ENCODE measurements at regions not wholly inside any gene's neighbourhood (a gene's known extent, or its start where the extent isn't known, plus 50 kb on each side); places are given as distances from the start of the nearest gene placed in this dataset.
"Not testable (repeated sequence)": the region's sequence is repeated elsewhere in the genome, so short reads cannot be mapped to it uniquely, and the experiment has no call there.

DNA sequence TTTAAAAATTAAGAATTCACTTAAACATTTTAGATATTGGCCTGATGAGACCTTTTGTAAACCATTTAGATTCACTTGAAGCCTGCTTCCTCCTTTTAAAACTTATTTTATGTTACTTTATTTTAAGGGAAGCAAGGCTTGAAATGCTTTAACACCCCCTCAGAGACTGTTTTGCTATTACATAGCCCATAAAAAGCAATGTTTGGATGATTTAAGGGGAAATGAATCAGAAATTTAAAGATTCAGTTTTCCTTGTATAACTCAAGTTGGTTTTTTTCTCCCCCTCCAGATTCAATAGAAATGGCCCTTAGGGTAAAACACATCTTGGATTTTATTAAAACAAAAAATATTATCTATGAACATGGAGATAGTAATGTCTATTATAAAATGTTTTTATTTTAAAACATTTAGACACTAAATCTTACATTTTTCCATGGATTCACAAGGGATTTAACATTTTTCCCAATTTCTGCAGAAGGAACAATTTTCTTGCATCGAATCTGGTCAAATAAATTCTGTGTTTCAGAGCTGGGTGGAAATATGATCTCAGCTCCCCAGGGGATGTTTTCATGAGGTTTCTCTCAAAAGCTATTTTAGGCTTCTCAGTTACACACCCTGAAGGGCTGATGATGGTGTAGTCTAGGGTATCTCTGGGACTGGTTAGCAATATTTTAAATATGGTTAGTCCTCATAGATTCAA is 69.3 kb upstream of the WARS2 start:
- Histone ChIP-seq H3K4me3 (no peak overlapping the region), H3K9me3 (peaks cover 0 to 4% (median 0%) of the 10 kb centered on the region in 4 donors)
- 81 to 96% methylated on average over 1 of the region's 1 CpG for WGBS, 2 donors

DNA sequence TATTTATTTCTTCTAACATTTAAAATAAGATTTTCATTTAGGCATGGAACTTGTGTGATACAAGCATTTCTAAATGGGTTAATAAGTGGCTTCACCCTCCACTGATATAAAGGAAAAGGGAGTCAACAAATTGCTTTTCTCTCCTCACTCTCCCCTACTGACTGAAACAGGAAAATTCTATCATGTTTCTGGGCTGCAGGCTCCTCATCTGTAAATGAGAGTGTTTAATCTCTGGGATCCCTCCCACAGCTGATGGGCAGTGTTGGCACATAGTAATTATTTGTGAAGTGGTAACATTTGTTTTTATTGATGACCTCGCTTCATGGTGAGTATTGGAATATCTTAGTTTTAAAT is 69.8 kb upstream of the WARS2 start:
- DNase-seq, result no peak
- H3K4me1 ChIP-seq, result no peaks in the 10 kb centered on the region
- TF ChIP-seq, protein P1, sequence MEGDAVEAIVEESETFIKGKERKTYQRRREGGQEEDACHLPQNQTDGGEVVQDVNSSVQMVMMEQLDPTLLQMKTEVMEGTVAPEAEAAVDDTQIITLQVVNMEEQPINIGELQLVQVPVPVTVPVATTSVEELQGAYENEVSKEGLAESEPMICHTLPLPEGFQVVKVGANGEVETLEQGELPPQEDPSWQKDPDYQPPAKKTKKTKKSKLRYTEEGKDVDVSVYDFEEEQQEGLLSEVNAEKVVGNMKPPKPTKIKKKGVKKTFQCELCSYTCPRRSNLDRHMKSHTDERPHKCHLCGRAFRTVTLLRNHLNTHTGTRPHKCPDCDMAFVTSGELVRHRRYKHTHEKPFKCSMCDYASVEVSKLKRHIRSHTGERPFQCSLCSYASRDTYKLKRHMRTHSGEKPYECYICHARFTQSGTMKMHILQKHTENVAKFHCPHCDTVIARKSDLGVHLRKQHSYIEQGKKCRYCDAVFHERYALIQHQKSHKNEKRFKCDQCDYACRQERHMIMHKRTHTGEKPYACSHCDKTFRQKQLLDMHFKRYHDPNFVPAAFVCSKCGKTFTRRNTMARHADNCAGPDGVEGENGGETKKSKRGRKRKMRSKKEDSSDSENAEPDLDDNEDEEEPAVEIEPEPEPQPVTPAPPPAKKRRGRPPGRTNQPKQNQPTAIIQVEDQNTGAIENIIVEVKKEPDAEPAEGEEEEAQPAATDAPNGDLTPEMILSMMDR (IDR thresholded peaks at IDR 0.05), result no peak
- TF ChIP-seq POLR2AphosphoS5 (IDR thresholded peaks at IDR 0.05) (no peak), POLR2A (IDR thresholded peaks at IDR 0.05) (no peak), EP300 (IDR thresholded peaks at IDR 0.05) (no peak)
- no peaks in the 10 kb centered on the region for H3K27me3 ChIP-seq
- no peaks in the 10 kb centered on the region for H3K36me3 ChIP-seq
- peaks cover 0 to 4% (median 0%) of the 10 kb centered on the region in 4 donors for H3K9me3 ChIP-seq
- H3K4me3 ChIP-seq, result no peak overlapping the region
- WGBS, 2 donors, result 95 to 98% methylated on average over 1 of the region's 1 CpG
- intact Hi-C loops (cut with DNase I), result no loop called here
- no peak overlapping the region for H3K27ac ChIP-seq

More for the DNA sequence above, 69.3 kb upstream of the WARS2 start:
- Histone ChIP-seq H3K36me3 (no peaks in the 10 kb centered on the region), H3K4me1 (no peaks in the 10 kb centered on the region), H3K27ac (no peak overlapping the region), H3K27me3 (no peaks in the 10 kb centered on the region)
- no peak for DNase-seq
- no peak for TF ChIP-seq POLR2AphosphoS5 (IDR thresholded peaks at IDR 0.05)
- TF ChIP-seq EP300 (IDR thresholded peaks at IDR 0.05), result no peak
- no peak for TF ChIP-seq POLR2A (IDR thresholded peaks at IDR 0.05)
- TF ChIP-seq, protein P1 (IDR thresholded peaks at IDR 0.05), result no peak
- intact Hi-C loops (cut with DNase I), result no loop called here

DNA sequence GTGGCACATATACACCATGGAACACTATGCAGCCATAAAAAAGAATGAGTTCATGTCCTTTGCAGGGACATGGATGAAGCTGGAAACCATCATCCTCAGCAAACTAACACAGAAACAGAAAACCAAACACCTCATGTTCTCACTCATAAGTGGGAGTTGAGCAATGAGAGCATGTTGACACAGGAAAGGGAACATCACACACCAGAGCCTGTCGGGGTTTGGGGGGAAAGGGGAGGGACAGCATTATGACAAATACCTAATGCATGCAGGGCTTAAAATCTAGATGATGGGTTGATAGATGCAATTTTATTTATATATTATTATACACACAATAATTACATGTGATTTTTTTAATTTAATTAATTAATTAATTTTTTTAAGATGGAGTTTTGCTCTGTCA is 72.8 kb upstream of the WARS2 start:
- H3K27ac ChIP-seq; H3K9me3 ChIP-seq; intact Hi-C loops (cut with DNase I); H3K36me3 ChIP-seq; DNase-seq; H3K4me1 ChIP-seq; H3K4me3 ChIP-seq; H3K27me3 ChIP-seq: not testable (repeated sequence)
- 86 to 91% methylated on average over 1 of the region's 1 CpG for WGBS, 2 donors

GRCh38 chr1:119214961-119215360 is 74.5 kb upstream of the WARS2 start:
- WGBS, 2 donors, result 92 to 95% methylated on average over 6 of the region's 6 CpGs
- intact Hi-C loops (cut with DNase I); DNase-seq; H3K9me3 ChIP-seq; H3K36me3 ChIP-seq; H3K27ac ChIP-seq; H3K4me1 ChIP-seq; H3K4me3 ChIP-seq; H3K27me3 ChIP-seq: not testable (repeated sequence)

DNA sequence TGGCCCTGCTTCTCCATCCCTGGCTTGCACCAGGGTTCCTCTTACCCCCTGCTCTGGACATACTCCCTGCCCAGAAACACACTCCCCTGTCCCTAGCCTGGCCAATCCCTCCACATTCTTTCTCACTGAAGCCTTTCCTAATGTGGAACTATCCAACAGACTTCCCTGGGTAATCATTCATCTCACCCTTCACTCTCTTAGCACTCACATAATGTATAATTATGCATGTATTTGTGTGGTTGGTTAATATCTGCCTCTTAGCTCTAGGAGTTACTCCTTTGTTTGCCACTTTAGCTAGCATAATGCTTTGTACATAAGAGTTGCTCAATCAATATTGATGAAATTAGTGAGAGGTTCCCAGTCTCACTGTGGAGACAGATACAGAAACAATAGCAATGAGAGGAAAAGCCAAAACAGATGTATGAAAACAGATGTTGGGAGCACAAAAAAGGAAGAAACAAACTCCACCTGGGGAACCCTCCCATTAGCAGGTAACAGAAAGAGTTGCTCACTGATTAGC is 76.9 kb upstream of the WARS2 start:
- Histone ChIP-seq H3K27ac (no peak overlapping the region), H3K36me3 (no peaks in the 10 kb centered on the region), H3K4me1 (no peaks in the 10 kb centered on the region), H3K4me3 (no peak overlapping the region), H3K9me3 (peaks cover 0 to 4% (median 0%) of the 10 kb centered on the region in 4 donors), H3K27me3 (no peaks in the 10 kb centered on the region)
- no peak for DNase-seq
- TF ChIP-seq, protein P1 (IDR thresholded peaks at IDR 0.05), result no peak
- TF ChIP-seq EP300 (IDR thresholded peaks at IDR 0.05) (no peak), POLR2A (IDR thresholded peaks at IDR 0.05) (no peak), POLR2AphosphoS5 (IDR thresholded peaks at IDR 0.05) (no peak)
- intact Hi-C loops (cut with DNase I), result no loop called here

DNA sequence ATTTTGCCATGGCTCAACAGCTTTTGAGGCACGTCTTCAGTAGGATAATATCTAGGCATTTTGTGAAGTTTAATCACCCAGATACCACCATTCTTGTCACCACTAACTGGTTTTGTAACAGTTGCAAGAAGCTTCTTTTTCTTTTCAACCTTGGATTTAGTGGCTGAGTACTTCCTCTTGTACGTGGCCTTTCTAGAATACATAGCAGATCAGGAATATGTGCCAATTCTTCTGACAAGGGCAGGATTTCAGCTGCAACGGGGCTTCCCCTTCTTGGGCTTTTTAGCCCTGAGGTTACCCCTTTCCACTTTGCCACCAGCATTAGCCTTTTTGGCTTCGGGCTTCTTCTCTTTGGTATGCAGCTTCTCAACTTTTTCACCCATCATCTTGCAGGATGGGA is 79.3 kb upstream of the WARS2 start:
- Histone ChIP-seq H3K4me3 (no peak overlapping the region), H3K27me3 (no peaks in the 10 kb centered on the region), H3K36me3 (no peaks in the 10 kb centered on the region), H3K9me3 (no peaks in the 10 kb centered on the region), H3K27ac (no peak overlapping the region), H3K4me1 (no peaks in the 10 kb centered on the region)
- intact Hi-C loops (cut with DNase I), result no loop called here
- TF ChIP-seq, protein P1 (IDR thresholded peaks at IDR 0.05), result no peak
- TF ChIP-seq POLR2A (IDR thresholded peaks at IDR 0.05) (no peak), EP300 (IDR thresholded peaks at IDR 0.05) (no peak), POLR2AphosphoS5 (IDR thresholded peaks at IDR 0.05) (no peak)
- WGBS, 2 donors, result 78 to 88% methylated on average over 4 of the region's 4 CpGs
- no peak for DNase-seq
